NOMO-1 treated with DMSO at 0.1 percent for 48 hours (cell line): ENCODE measurements at regions not wholly inside any gene's neighbourhood (a gene's known extent, or its start where the extent isn't known, plus 50 kb on each side); places are given as distances from the start of the nearest gene placed in this dataset.
A peak's percentile ranks its signal among the peaks of the same experiment; 100 is the strongest.

ENCODE experiments used
- DNase-seq: peaks from one replicate; lab custom pipeline; 2025; ENCODE audit not compliant: unreplicated experiment; lab: John Stamatoyannopoulos, UW

DNA sequence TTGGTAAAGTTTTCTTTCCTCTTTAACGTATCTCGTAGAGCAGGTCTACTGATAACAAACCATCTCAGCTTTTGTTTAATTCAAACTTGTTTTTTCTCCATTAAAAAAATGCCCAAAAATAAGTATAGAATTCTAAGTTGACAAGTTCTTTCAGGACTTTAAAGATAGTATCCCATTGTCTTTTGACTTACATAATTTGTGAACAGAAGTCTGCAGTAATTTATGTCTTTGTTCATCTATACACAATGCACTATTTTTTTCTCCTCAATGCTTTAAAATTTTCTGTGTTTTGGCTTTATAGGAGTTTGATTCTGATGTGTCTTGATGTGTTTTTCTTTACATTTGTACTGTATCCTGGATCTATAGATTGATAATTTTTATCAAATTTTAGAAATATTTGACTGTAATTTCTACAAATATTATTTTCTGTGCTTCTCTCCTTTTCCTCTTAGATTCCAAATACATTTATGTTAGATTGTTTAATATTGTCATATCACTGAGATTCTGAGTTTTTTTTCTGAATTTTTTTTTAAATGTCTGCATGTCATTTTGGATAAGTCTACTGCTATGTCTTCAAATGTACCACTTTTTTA lies 143.3 kb downstream of the FTCDNL1 start:
- peak; percentile 53 for DNase-seq

GRCh38 chr2:199705538-199705937 lies 145.5 kb downstream of the FTCDNL1 start:
- DNase-seq, result no peak

- peak; percentile 79 for DNase-seq
Measured at GRCh38 chr2:199704358-199705238, 146.4 kb downstream of the FTCDNL1 start.

DNA sequence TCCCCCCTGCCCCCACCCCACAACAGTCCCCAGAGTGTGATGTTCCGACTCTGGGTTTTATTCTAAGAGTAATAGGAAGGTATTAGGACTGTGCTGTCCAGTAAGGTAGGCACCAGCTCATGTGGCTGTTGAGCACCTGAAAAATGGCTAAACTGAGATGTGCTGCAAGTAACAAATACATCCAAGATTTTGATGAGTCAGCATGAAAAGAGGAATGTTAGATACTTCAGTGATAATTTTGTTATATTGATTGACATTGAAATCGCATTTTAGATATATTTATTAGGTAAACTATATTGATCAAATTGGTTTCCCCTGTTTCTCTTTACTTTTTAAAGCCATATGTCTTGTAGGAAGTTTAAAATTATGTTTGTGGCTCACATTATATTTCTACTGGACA lies 147.8 kb downstream of the FTCDNL1 start:
- no peak for DNase-seq

DNA sequence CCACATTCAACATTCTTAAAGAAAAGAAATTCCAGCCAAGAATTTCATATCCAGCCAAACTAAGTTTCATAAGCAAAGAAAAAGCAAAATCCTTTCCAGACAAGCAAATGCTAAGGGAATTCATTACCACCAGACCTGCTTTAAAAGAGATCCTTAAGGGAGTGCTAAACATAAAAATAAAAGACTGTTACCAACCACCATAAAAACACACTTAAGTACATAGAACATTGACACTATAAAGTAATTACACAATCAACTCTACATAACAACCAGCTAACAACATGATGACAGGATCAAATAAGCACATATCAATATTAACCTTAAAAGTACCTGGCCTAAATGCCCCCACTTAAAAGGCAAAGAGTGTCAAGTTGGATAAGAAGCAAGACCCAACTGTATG lies 153.5 kb downstream of the FTCDNL1 start:
- no peak for DNase-seq

GRCh38 chr2:199696048-199696447 lies 154.9 kb downstream of the FTCDNL1 start:
- DNase-seq, result no peak

DNA sequence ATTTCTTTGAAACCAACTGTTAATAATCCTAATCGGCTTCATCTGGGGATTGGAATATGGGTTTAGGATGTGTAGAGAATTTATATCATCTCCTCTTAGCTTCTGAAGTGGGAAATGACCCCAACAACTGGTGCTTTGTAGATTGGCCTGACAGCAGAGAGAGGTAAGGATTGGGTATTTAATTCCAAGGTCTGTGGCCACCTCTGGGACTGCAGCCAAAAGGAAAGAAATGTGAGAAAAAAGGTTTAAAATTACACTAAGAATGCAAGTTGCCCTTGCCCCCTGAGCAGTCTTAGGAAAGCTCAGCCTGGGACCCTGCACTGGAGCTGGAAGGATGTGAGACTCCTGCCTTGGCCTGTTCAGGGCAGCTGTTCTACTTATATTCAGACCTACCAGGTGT lies 157.1 kb downstream of the FTCDNL1 start:
- no peak for DNase-seq

DNA sequence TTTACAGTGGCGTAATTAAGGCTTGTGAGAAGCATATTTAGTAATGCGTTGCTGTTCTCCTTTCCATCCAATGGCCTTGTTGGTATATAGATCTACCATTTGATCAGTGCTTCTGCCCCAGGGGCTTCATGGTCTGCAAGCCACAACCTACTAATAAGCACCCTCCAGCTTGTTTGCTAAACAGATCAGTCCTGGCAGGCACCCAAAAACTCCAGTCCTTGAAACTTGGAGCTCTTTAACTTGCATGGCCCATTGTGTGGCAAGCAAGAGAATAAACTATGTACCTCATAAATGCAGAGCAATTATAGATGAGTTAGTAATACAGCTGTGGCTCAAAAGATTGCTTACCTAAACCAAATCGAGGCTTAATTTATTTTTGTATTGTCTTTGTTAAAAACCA lies 158.5 kb downstream of the FTCDNL1 start:
- DNase-seq, result no peak

DNA sequence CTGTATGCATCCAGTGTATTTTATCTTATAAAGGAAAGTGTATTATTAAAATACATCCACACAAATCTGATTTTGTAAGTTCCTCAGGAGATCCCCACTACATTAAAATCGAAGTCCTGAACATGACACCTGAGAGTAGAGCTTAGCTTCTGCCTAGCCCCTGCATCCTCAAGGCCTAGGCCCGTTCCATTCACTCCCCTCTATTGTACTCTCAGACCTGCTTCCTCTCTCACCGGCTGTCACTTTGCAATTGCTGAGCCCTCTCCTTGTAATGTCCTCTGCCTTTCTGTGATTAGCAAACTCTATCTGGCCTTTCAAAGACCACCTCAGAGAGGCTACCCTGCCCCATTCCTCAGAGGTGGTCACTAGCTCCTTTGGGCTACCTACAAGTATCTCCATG lies 160.8 kb downstream of the FTCDNL1 start:
- DNase-seq, result no peak

- no peak for DNase-seq
Measured at GRCh38 chr2:199685669-199686068, 165.3 kb downstream of the FTCDNL1 start.

DNA sequence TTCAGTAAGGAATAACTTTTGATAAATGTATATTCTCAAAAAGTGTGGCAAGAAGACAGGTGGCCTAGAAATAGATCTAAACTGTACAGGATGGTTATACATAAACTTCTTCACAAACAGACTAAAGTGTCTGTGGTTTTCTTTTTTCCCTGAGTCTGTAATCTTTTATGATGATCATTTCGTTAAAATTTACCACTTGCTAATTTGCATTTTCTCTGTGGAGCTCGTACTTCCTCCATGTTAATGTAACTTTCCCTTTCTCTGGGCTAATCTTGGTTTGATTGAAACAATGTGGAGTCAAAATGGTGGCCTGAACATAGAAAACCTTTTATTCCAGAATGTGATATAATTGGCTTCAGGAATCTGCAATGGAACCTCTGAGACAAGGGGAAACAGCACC lies 166.2 kb downstream of the FTCDNL1 start:
- no peak for DNase-seq

DNA sequence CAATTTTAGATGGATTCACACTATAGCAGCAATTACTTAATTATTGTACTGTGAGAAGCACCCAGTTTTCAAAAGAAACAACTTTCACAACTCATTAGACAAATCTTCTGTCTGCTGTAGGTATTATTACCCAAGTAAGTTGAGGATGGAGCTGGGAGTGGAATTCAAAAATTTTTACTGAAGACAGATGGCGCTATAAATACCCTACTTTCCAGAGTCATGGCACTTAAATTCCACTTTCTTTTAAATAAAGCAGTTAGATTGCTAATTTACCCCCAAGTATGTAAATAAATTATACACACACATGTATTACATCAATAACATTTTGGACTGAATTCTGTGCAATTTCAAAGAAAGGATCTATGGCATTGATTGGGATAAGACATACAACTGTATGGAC lies 166.8 kb downstream of the FTCDNL1 start:
- DNase-seq, result no peak

- DNase-seq, result no peak
Measured at GRCh38 chr2:199682001-199682400, 169.0 kb downstream of the FTCDNL1 start.

- no peak for DNase-seq
Measured at GRCh38 chr2:199680482-199680881, 170.5 kb downstream of the FTCDNL1 start.

- no peak for DNase-seq
Measured at GRCh38 chr2:199679883-199680282, 171.1 kb downstream of the FTCDNL1 start.

DNA sequence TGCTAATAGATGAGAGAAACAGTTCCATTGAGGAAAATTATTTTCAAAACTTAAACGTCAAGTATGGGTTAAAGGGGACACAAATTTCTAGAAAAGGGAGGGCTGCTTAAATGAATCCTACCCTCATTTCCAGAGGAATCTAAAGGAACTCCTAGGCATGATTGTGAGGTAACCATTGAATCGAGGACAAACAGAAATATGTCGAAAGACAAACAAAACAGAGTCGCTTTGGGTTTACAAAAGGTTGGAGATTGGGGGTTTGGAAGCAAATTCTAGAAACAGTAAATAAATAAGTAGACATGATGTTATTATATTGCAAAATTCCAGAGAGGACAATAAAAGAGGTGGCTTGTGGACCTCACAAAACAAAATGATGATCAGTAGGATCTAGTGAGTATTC lies 173.1 kb downstream of the FTCDNL1 start:
- DNase-seq, result no peak

DNA sequence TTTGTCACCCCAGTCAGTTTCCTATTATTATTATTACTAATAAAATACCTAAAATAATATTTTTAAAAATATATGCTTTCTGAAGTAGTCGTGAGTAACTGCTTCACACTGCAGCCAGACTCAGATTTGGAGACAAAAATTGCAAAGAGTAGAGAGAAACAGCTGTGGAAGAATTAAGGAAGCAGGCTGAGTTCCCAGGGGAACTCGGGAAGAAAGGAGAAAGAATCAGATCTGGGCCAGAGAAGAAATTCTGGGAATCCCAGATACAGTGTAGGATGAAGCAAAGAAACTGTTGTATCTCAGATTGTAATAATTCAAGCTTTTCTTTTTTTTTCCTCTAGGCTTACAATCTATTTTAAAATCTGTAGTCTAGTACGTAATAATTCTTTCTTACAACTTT lies 182.3 kb downstream of the FTCDNL1 start:
- no peak for DNase-seq

DNA sequence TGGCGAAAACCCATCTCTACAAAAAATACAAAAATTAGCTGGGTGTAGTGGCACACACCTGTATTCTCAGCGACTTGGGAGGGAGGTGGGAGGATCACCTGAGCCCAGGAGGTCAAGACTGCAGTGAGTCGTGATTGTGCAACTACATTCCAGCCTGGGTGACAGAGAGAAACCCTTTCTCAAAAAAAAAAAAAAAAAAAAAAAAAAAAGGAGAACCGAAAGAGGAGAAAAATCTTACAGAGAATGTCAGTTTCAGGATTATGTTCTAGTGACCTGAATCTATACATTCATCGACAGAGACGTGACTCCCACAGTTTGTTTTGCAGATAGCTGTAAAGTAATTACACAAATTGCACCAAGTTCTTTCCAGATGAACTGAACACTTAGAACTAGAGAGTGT lies 187.8 kb downstream of the FTCDNL1 start:
- peak; percentile 78 for DNase-seq

DNA sequence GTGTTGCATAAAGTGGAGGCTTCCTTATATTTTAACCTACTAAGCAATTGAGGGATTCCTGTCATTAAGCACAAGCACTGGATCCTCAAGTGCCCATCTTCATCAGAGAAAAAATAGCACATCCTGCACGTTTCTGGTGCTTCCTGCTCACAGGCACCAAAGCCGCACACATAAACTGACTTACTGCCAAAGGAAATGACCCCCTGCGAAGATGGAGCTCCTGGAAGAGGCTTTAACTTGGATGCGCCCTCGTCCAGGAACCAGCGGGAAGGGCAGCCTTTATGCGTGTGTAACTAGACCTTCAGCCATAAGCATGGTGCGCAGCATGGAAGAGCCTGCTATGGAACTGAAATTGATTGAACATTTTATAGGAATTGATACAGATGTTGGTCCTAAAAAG lies 188.7 kb downstream of the FTCDNL1 start:
- no peak for DNase-seq

- DNase-seq, result no peak
Measured at GRCh38 chr2:199660167-199660566, 190.8 kb downstream of the FTCDNL1 start.

DNA sequence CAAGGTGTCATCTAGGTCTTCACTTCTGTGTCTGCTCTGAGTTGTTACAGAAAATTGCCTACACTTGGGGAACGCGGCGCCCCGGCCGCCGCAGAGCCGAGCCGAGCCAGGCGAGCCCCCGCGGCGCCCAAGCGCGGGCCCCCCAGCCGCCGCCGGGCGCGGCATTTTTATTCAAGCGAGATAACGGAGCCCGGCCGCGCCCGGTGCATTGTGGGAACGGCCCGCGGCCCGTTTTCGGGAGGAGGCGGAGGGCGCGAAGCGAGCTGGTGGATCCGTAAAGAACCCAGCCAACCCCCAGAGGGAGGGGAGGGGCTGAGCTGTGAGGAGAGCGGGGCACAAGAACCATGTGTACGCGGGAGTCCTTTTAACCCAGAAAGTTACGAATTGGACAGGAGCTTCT lies 191.8 kb downstream of the FTCDNL1 start:
- no peak for DNase-seq

DNA sequence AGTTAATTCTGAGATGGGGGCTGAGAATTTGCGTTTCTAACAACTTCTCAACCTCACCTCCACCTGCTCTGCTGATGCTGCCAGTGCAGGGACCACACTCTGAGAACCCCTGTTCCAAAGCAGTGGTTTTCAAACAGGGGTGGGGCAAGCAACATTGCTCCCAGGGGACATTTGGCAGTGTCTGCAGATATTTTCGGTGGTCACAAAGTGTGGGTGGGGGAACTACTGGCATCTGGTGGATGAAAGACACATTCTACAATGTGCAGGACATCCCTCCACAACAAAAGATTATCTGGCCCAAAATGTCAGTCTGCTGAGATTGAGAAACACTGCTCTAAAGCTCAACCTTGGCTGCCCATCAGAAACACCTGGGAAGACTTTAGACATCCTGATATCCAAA lies 188.7 kb upstream of the SATB2 start:
- no peak for DNase-seq

DNA sequence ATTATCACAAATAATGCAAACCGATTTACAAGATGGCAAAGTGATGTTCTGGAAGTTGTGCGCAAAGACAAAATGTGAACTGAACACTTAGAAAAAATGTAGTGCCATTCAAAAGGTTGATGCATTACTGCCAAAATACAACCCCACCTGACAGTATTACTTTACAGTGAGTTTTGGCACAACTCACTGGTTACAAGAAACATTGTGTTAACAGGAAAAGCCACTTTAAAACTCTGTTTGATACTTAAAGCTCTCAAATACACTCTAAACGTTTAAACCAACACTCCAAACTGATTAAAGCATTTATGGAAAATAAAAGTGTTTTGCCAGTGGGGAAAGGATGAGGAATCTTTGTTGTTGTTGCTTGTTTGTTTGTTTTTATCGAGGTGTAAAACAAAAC lies 173.4 kb upstream of the SATB2 start:
- no peak for DNase-seq
